ENCODE measurements at regions not wholly inside any gene's neighbourhood (a gene's known extent, or its start where the extent isn't known, plus 50 kb on each side); places are given as distances from the start of the nearest gene placed in this dataset.

DNA sequence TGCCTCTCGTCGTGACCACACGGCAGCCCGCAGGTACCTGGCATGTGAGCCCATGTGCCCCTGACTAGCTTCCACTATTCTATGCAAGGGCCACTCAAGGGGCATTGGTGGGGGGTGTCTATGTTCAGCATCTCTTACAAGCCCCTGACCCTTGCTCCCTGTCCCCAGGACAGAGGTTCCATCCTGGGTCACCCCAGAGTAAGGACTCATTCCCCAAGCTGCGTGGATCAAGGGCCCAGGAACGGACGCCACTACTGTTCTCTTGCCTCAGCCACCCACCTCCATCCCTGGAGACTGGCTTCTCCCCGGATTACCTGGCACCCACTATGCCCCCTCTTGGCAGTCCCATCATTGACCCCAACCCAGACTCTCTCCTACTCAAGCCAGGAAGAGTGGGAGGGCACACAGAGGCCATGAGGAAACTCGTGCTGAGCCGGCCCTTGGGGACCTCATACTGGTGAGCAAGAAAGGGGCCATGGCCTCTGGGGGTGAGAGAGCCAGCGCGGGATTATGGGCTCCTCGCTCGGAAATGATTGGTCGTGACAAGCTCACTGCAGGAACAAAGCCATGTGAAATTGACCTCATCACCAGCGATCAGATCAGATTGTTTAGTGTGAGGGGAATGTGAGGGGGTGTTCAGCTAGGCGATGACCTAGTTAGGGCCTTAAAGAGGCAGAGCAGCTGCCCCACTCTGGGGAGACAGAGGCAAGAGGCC is 50.1 kb upstream of the PJA1 start:
- H3K27me3 ChIP-seq, result no peaks in the 10 kb centered on the region
- no peaks in the 10 kb centered on the region for H3K36me3 ChIP-seq
- TF ChIP-seq, protein P1, sequence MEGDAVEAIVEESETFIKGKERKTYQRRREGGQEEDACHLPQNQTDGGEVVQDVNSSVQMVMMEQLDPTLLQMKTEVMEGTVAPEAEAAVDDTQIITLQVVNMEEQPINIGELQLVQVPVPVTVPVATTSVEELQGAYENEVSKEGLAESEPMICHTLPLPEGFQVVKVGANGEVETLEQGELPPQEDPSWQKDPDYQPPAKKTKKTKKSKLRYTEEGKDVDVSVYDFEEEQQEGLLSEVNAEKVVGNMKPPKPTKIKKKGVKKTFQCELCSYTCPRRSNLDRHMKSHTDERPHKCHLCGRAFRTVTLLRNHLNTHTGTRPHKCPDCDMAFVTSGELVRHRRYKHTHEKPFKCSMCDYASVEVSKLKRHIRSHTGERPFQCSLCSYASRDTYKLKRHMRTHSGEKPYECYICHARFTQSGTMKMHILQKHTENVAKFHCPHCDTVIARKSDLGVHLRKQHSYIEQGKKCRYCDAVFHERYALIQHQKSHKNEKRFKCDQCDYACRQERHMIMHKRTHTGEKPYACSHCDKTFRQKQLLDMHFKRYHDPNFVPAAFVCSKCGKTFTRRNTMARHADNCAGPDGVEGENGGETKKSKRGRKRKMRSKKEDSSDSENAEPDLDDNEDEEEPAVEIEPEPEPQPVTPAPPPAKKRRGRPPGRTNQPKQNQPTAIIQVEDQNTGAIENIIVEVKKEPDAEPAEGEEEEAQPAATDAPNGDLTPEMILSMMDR (IDR thresholded peaks at IDR 0.05), result no peak
- no peak overlapping the region for H3K4me3 ChIP-seq
- intact Hi-C loops (cut with DNase I), result no loop called here
- H3K27ac ChIP-seq, result no peak overlapping the region
- DNase-seq, result no peak
- ATAC-seq, result no peak
- no peaks in the 10 kb centered on the region for H3K4me1 ChIP-seq
- no peaks in the 10 kb centered on the region for H3K9me3 ChIP-seq

Measured in upper lobe of right lung (tissue), 1 donor.